HG03439 (cell line): ENCODE measurements at regions not wholly inside any gene's neighbourhood (a gene's known extent, or its start where the extent isn't known, plus 50 kb on each side); places are given as distances from the start of the nearest gene placed in this dataset.

ENCODE experiments used
- ATAC-seq: cut with Tn5 transposase; IDR thresholded peaks from one replicate; pipeline ENCODE4 v1.9.1; 2021; ENCODE audit warnings: mild to moderate bottlenecking, moderate library complexity; ENCODE audit not compliant: unreplicated experiment

DNA sequence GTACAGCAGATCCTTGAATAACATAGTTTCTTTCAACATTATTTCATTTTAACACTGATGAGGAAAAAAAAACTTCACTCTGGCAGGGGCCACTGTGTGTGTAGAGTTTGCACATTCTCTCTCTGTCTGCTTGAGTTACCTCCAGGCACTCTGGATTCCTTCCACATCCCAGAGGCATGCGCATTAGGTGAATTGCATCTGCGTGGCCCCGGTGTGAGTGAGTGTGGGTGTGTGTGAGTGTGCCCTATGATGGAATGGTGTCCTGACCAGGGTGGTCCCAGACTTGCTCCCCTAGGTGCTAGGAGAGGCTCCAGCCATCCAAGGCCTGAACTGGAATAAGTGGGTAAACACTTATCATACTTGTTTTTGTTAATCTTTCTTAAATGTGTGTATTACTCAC is 90.6 kb upstream of the LRIG3 start:
- no peak for ATAC-seq

DNA sequence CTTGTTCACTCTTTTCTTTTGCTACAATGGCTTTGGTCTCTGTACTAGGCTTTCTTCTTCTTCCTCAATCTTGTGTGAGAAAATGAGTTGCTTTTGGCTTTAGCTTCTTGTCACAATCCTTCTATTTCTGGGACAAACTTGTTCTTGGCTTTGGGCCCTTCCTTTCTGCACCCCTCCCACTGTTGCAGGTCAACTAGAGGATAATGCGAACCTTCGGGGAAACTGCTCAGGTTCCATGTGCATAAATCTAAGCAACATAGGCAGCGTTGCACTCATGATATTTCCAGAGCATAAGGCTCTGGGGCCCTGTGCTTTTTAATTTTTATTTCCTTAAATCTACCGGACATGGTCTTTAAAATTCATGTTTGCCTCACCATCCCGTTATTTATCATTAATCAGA is 89.8 kb upstream of the LRIG3 start:
- no peak for ATAC-seq

GRCh38 chr12:59007620-59008019 is 87.3 kb upstream of the LRIG3 start:
- ATAC-seq, result no peak

GRCh38 chr12:59005193-59005955 is 85.1 kb upstream of the LRIG3 start:
- no peak for ATAC-seq

- ATAC-seq, result no peak
These were observed 84.2 kb upstream of the LRIG3 start for GRCh38 chr12:59004456-59004855.

GRCh38 chr12:58995666-58996363 is 75.5 kb upstream of the LRIG3 start:
- no peak for ATAC-seq

GRCh38 chr12:58988643-58989344 is 68.5 kb upstream of the LRIG3 start:
- no peak for ATAC-seq

GRCh38 chr12:58981961-58982360 is 61.7 kb upstream of the LRIG3 start:
- no peak for ATAC-seq

- no peak for ATAC-seq
These were observed 60.5 kb upstream of the LRIG3 start for GRCh38 chr12:58980768-58981167.

- ATAC-seq, result no peak
These were observed 58.4 kb upstream of the LRIG3 start for GRCh38 chr12:58978717-58979116.

DNA sequence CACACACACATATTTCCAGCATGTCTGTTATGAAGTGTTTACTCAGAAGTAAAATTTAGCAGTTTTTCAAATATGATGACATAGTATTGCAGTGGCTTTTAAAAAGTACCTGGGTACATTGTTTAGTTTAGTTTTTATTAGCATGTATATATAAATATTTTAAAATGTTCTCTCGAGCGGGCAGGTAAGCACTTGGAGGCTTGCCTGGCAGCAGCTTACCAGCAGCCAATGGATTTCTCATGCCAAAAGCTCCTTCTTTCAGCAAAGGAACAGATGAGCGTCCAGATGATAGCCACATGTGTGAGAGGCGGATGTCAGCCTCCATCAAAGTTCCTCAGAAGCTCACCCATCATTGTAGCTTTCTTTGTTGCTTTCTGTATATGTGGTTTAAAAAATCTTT is 57.2 kb upstream of the LRIG3 start:
- ATAC-seq, result no peak

DNA sequence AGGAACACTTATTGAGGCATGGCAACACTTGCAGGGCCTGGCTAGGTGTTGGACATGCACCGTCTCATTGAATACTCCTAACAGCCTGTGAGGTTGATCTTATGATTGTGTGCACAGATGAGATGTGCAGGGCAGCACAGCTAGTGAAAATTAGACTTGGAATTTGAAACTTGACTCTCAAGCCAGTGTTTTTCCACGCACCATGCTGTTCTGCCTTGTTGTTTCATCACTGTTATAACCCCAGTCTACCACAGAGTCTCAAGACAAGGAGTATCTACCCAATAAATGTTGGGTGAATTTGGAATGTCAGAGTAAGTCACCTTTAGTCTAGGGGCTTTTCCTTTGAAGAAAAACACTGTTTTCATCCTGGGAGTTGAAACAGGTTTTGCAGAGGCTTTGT is 55.8 kb upstream of the LRIG3 start:
- ATAC-seq, result no peak
